Endothelial cell of umbilical vein (primary cell): ENCODE measurements at regions not wholly inside any gene's neighbourhood (a gene's known extent, or its start where the extent isn't known, plus 50 kb on each side); places are given as distances from the start of the nearest gene placed in this dataset.
A peak's percentile ranks its signal among the peaks of the same experiment; 100 is the strongest.

Experiments used
- BruUV-seq: library from RNA; stranded (reverse); fragments of 400-500 nt; replicated peaks from 2 replicates; lab custom pipeline; 2021; lab: Mats Ljungman, UMichigan
- CTCF ChIA-PET: fragments of 300-600, 350-600 bp; sonication (Branson Sonifier 250); formaldehyde crosslinking; loops from one replicate; lab custom pipeline; 2021; ENCODE audit warnings: antibody characterized with exemption, inconsistent platforms; lab: Charles Lee
- POLR2A ChIA-PET: fragments of 300-600, 350-600 bp; sonication (Branson Sonifier 250); formaldehyde crosslinking; loops from one replicate; lab custom pipeline; 2021; ENCODE audit warnings: antibody characterized with exemption, inconsistent platforms; lab: Charles Lee
- DNase-seq: peaks from one replicate; pipeline ENCODE4 v3.0.0-alpha.2; 2011; ENCODE audit warnings: low read depth, low spot score
- FAIRE-seq: peaks from 2 replicates; lab custom pipeline; 2011; peaks lifted over from hg19 to GRCh38; lab: Jason Lieb, UNC
- H2AFZ ChIP-seq: 2 replicates; pipeline ENCODE4 v1.6.0; 2012; ENCODE audit warnings: low read depth, low read length, control low read depth, inconsistent platforms
- H3K27ac ChIP-seq: 2 replicates; pipeline ENCODE4 v1.5.1; 2011; ENCODE audit warnings: low read depth, mild to moderate bottlenecking, control low read depth, low read length, moderate library complexity; ENCODE audit not compliant: insufficient read depth
- H3K27me3 ChIP-seq, 2 experiments: 2 replicates each; pipeline versions ENCODE4 v1.6.0 to v1.6.1; 2011; ENCODE audit warnings: low read length in 2 of 2, mixed read lengths in 1 of 2; ENCODE audit not compliant: control insufficient read depth in 2 of 2, insufficient read depth in 2 of 2
- H3K36me3 ChIP-seq, 2 experiments: 2 replicates in 1 of 2; 3 replicates in 1 of 2; pipeline ENCODE4 v1.5.1; 2011; ENCODE audit warnings: low read length in 2 of 2, mild to moderate bottlenecking in 1 of 2, moderate library complexity in 1 of 2; ENCODE audit not compliant: control insufficient read depth in 2 of 2, insufficient read depth in 2 of 2; ENCODE audit errors: extremely low read depth in 1 of 2
- H3K4me1 ChIP-seq: 3 replicates; pipeline ENCODE4 v1.5.1; 2011; ENCODE audit warnings: mild to moderate bottlenecking, low read length; ENCODE audit not compliant: control insufficient read depth, insufficient read depth; ENCODE audit errors: extremely low read depth
- H3K4me2 ChIP-seq: 2 replicates; pipeline ENCODE4 v1.6.1; 2011; ENCODE audit warnings: low read length, control low read depth, mixed read lengths; ENCODE audit not compliant: insufficient read depth
- H3K4me3 ChIP-seq, 3 experiments: fragments of 200-600 bp in 1 of 3; sonication (generic), shearing (Covaris generic) in 1 of 3; replicated peaks in 1 of 3; 2 replicates each; pipeline ENCODE4 v1.5.1; 2011 to 2016; ENCODE audit warnings: control low read depth in 3 of 3, low read length in 3 of 3, mild to moderate bottlenecking in 2 of 3, inconsistent platforms in 1 of 3, low read depth in 1 of 3, moderate library complexity in 1 of 3; ENCODE audit not compliant: insufficient read depth in 1 of 3
- H3K79me2 ChIP-seq: 2 replicates; pipeline ENCODE4 v1.6.0; 2012; ENCODE audit warnings: low read length, inconsistent platforms; ENCODE audit not compliant: control insufficient read depth, insufficient read depth
- H3K9ac ChIP-seq: replicated peaks from 2 replicates; pipeline ENCODE3; 2011; ENCODE audit warnings: low read length, control low read depth; ENCODE audit not compliant: insufficient read depth; ENCODE audit errors: extremely low read depth
- H3K9me1 ChIP-seq: replicated peaks from 3 replicates; pipeline ENCODE4 v1.6.0; 2011; ENCODE audit warnings: mild to moderate bottlenecking, low read length; ENCODE audit not compliant: control insufficient read depth, insufficient read depth; ENCODE audit errors: extremely low read depth
- H3K9me3 ChIP-seq: replicated peaks from 2 replicates; pipeline ENCODE4 v1.5.1; 2012; ENCODE audit warnings: low read length, inconsistent platforms; ENCODE audit not compliant: control insufficient read depth, insufficient read depth
- H4K20me1 ChIP-seq: replicated peaks from 2 replicates; pipeline ENCODE3; 2011; ENCODE audit warnings: mild to moderate bottlenecking, low read length; ENCODE audit not compliant: control insufficient read depth, insufficient read depth; ENCODE audit errors: extremely low read depth
- CTCF ChIP-seq, 2 donors: IDR thresholded peaks; 1 replicate in 1 of 2; 2 replicates in 1 of 2; pipeline ENCODE4 v1.5.1; 2011; ENCODE audit warnings: low read length in 2 of 2, mild to moderate bottlenecking in 2 of 2, moderate library complexity in 2 of 2, control low read depth in 1 of 2, inconsistent platforms in 1 of 2, low read depth in 1 of 2; ENCODE audit not compliant: insufficient read depth in 1 of 2; ENCODE audit errors: extremely low read depth in 1 of 2
- EZH2 ChIP-seq: IDR thresholded peaks from 2 replicates; pipeline ENCODE4 v1.6.1; 2012; ENCODE audit warnings: borderline replicate concordance, low read depth, mild to moderate bottlenecking, moderate library complexity, low read length, inconsistent platforms; ENCODE audit not compliant: severe bottlenecking
- FOS ChIP-seq: IDR thresholded peaks from 2 replicates; pipeline ENCODE4 v1.6.1; 2011; ENCODE audit warnings: mild to moderate bottlenecking, low read length, moderate library complexity, borderline replicate concordance; ENCODE audit not compliant: insufficient read depth
- GATA2 ChIP-seq: IDR thresholded peaks from 2 replicates; pipeline ENCODE4 v1.7.0; 2011; ENCODE audit warnings: low read depth, mild to moderate bottlenecking, moderate library complexity, mixed read lengths, low read length; ENCODE audit not compliant: insufficient read length, insufficient read depth
- JUN ChIP-seq: IDR thresholded peaks from 2 replicates; pipeline ENCODE4 v1.6.1; 2011; ENCODE audit warnings: borderline replicate concordance, low read depth; ENCODE audit not compliant: insufficient read length, insufficient read depth
- MAX ChIP-seq: IDR thresholded peaks from 2 replicates; pipeline ENCODE4 v1.6.1; 2011; ENCODE audit not compliant: insufficient read depth, insufficient read length
- MYC ChIP-seq: IDR thresholded peaks from one replicate; pipeline ENCODE4 v1.6.1; 2011; ENCODE audit warnings: mild to moderate bottlenecking, low read depth, low read length
- POLR2A ChIP-seq: IDR thresholded peaks from 2 replicates; pipeline ENCODE4 v1.6.1; 2012; ENCODE audit warnings: low read depth, mild to moderate bottlenecking, control low read depth, low read length
- POLR2AphosphoS5 ChIP-seq: IDR thresholded peaks from 2 replicates; pipeline ENCODE4 v1.6.1; 2012; ENCODE audit warnings: low read depth, mild to moderate bottlenecking, control low read depth, low read length, moderate library complexity; ENCODE audit not compliant: insufficient read depth
- dilution Hi-C: fragments of 300-500 bp; cut with MboI; formaldehyde crosslinking; loops from one replicate; pipeline ENCODE4 v1.15.0; 2019; ENCODE audit warnings: low sequenced_read_pairs; ENCODE audit not compliant: extremely low pct_ligation_motif_present
- intact Hi-C: fragments of 100-400 bp; cut with micrococcal nuclease; formaldehyde crosslinking; loops from one replicate; pipeline ENCODE4 v1.10.0; 2022

GRCh38 chr2:4522498-4523421 lies 819.4 kb downstream of the DCDC2C start:
- ChIA-PET CTCF (interaction anchor here (1.0 kb wide), 1 partner anchor 11 kb away, joined by 3 read pairs; no protein-coding TSS in a partner anchor), POLR2A (no interaction called here)
- H3K4me3 ChIP-seq = no peak overlapping the region
- no peaks in the 10 kb centered on the region for H3K9me1 ChIP-seq
- no peak overlapping the region for H3K4me2 ChIP-seq
- no peaks in the 10 kb centered on the region for H3K36me3 ChIP-seq
- TF ChIP-seq MYC = no peak
- H3K27ac ChIP-seq = no peak overlapping the region
- no peaks in the 10 kb centered on the region for H3K79me2 ChIP-seq
- intact Hi-C loops (no loop called here), dilution Hi-C loops (no loop called here)
- no peaks in the 10 kb centered on the region for H3K4me1 ChIP-seq
- DNase-seq (no peak), FAIRE-seq (no peak)
- no peak overlapping the region for H2AFZ ChIP-seq
- no peaks in the 10 kb centered on the region for H3K27me3 ChIP-seq
- no peaks in the 10 kb centered on the region for H3K9me3 ChIP-seq
- BruUV-seq = no TSS peak
- H3K9ac ChIP-seq = no peak overlapping the region
- H4K20me1 ChIP-seq = no peaks in the 10 kb centered on the region

GRCh38 chr2:4527416-4527815 lies 824.0 kb downstream of the DCDC2C start:
- BruUV-seq = no TSS peak
- Histone ChIP-seq H3K9me3 (no peaks in the 10 kb centered on the region), H3K9ac (no peak overlapping the region), H3K27me3 (no peaks in the 10 kb centered on the region), H3K27ac (no peak overlapping the region), H3K4me3 (no peak overlapping the region), H3K4me1 (no peaks in the 10 kb centered on the region), H3K9me1 (no peaks in the 10 kb centered on the region), H3K79me2 (no peaks in the 10 kb centered on the region), H3K4me2 (no peak overlapping the region), H2AFZ (no peak overlapping the region), H4K20me1 (no peaks in the 10 kb centered on the region), H3K36me3 (no peaks in the 10 kb centered on the region)
- TF ChIP-seq JUN = no peak
- TF ChIP-seq EZH2 = no peak
- TF ChIP-seq POLR2A = no peak
- no peak for TF ChIP-seq CTCF (IDR thresholded peaks at IDR 0.05; ENCODE audit: extremely low read depth in 1 of 2, insufficient read depth in 1 of 2, low read depth in 1 of 2, low read length in 2 of 2)
- no peak for TF ChIP-seq GATA2
- no peak for TF ChIP-seq FOS
- TF ChIP-seq MYC = no peak
- TF ChIP-seq POLR2AphosphoS5 = no peak
- TF ChIP-seq MAX = no peak
- DNase-seq (peak; percentile 32), FAIRE-seq (no peak)
- dilution Hi-C loops = no loop called here
- intact Hi-C loops = no loop called here
- CTCF ChIA-PET = no interaction called here
- POLR2A ChIA-PET = no interaction called here
